ENCODE measurements at regions not wholly inside any gene's neighbourhood (a gene's known extent, or its start where the extent isn't known, plus 50 kb on each side); places are given as distances from the start of the nearest gene placed in this dataset.

DNA sequence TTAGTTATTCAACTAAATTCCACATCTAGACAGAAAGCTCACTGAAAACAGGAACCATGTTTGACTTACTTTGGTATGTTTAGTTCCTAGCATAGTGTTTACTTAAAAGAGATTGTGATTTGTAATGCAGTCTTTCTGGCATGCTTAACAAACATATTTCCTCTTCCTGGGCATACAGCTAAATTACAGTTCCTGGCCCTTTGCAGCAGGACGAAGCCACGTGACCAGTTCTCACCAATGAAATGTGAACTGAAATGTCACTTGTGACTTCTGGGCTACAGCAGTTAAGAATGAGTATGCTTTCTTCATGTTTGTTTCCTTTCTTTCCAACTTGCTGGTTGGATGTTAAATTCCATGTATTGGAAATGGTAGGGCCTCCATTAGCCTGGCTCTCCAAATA is 330.5 kb downstream of the FIGN start:
- H3K27me3 ChIP-seq = no peaks in the 10 kb centered on the region
- DNase-seq = no peak
- WGBS, 2 donors = 85 to 86% methylated on average over 2 of the region's 2 CpGs
- no peaks in the 10 kb centered on the region for H3K9me3 ChIP-seq
- intact Hi-C loops (cut with DNase I; ENCODE audit: low total_unique reads) = no loop called here
- H3K27ac ChIP-seq = no peak overlapping the region
- no peaks in the 10 kb centered on the region for H3K4me1 ChIP-seq
- H3K4me3 ChIP-seq = no peak overlapping the region
- TF ChIP-seq POLR2A (IDR thresholded peaks at IDR 0.05) = no peak
- TF ChIP-seq, protein P1, sequence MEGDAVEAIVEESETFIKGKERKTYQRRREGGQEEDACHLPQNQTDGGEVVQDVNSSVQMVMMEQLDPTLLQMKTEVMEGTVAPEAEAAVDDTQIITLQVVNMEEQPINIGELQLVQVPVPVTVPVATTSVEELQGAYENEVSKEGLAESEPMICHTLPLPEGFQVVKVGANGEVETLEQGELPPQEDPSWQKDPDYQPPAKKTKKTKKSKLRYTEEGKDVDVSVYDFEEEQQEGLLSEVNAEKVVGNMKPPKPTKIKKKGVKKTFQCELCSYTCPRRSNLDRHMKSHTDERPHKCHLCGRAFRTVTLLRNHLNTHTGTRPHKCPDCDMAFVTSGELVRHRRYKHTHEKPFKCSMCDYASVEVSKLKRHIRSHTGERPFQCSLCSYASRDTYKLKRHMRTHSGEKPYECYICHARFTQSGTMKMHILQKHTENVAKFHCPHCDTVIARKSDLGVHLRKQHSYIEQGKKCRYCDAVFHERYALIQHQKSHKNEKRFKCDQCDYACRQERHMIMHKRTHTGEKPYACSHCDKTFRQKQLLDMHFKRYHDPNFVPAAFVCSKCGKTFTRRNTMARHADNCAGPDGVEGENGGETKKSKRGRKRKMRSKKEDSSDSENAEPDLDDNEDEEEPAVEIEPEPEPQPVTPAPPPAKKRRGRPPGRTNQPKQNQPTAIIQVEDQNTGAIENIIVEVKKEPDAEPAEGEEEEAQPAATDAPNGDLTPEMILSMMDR (IDR thresholded peaks at IDR 0.05) = no peak
- no peaks in the 10 kb centered on the region for H3K36me3 ChIP-seq (ENCODE audit: low read depth, missing control alignments)

DNA sequence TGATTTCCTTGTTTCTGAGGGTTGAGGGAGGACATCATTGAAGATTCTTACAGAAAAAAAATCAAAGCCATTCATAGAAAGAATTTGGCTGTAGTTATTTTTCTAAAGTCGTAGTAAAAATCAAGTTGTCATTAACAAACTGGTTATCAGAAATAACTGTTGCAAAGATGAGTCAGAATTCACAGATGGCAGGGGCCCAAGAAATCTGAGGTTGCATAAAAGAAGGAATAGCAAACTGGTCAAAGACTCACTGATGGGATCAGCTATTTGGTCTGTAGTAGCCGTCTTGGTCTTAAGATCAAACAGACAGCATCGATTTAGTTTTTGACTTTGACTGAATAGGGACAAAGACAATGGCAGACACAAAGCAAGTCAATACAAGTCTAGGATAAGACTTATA is 334.3 kb downstream of the FIGN start:
- DNase-seq = no peak
- H3K4me3 ChIP-seq = no peak overlapping the region
- H3K4me1 ChIP-seq = no peaks in the 10 kb centered on the region
- no peaks in the 10 kb centered on the region for H3K9me3 ChIP-seq
- no peaks in the 10 kb centered on the region for H3K36me3 ChIP-seq (ENCODE audit: low read depth, missing control alignments)
- TF ChIP-seq, protein P1 (IDR thresholded peaks at IDR 0.05) = no peak
- TF ChIP-seq POLR2A (IDR thresholded peaks at IDR 0.05) = no peak
- intact Hi-C loops (cut with DNase I; ENCODE audit: low total_unique reads) = no loop called here
- no peak overlapping the region for H3K27ac ChIP-seq
- H3K27me3 ChIP-seq = no peaks in the 10 kb centered on the region
- WGBS, 2 donors = 70 to 73% methylated on average over 3 of the region's 3 CpGs

DNA sequence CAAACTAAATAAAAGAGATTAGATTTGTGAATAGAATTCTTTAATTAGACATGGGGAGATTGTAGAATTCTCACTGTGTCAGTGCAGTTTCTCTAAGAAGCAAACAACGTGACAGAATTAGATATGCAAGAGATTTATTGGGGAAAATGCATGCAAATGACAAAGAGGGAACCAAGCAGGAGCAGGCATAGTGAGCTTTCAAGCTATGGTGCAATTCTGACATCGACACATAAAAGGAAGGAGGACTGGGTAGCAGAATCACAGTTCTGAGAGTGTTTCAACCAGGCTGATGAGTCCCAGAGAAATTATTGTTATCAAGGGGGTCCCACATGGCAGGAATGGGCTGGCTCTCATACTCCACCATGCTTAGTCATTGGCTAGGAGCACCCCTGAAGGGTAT is 338.4 kb downstream of the FIGN start:
- Histone ChIP-seq H3K27ac (no peak overlapping the region), H3K4me1 (no peaks in the 10 kb centered on the region), H3K27me3 (no peaks in the 10 kb centered on the region), H3K9me3 (no peaks in the 10 kb centered on the region), H3K4me3 (no peak overlapping the region), H3K36me3 (ENCODE audit: low read depth, missing control alignments) (no peaks in the 10 kb centered on the region)
- TF ChIP-seq, protein P1 (IDR thresholded peaks at IDR 0.05) = no peak
- no peak for TF ChIP-seq POLR2A (IDR thresholded peaks at IDR 0.05)
- DNase-seq = no peak
- WGBS, 2 donors = 65 to 76% methylated on average over 2 of the region's 2 CpGs
- intact Hi-C loops (cut with DNase I; ENCODE audit: low total_unique reads) = no loop called here

DNA sequence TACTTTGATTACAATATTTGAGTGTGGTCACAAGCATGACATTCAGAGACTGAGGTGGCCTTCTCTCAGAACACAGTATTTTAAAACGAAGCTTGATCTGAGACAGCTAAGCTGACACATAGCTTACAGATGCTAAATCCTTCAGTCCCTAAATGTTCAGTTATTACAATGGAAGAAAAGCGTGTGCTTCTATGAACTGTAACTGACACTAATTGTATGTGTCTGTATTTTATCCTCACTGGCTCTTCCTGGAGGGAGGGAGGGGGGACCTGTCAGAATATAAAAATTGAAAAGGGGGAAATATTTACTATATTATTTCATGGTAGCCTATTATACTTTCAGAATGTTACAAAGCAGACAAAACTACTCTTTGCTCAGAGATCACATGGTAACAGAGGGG is 340.2 kb downstream of the FIGN start:
- no peak for DNase-seq
- H3K4me3 ChIP-seq = no peak overlapping the region
- 85 to 89% methylated on average over 2 of the region's 2 CpGs for WGBS, 2 donors
- no peaks in the 10 kb centered on the region for H3K9me3 ChIP-seq
- H3K27me3 ChIP-seq = no peaks in the 10 kb centered on the region
- intact Hi-C loops (cut with DNase I; ENCODE audit: low total_unique reads) = no loop called here
- TF ChIP-seq, protein P1 (IDR thresholded peaks at IDR 0.05) = no peak
- no peak for TF ChIP-seq POLR2A (IDR thresholded peaks at IDR 0.05)
- no peaks in the 10 kb centered on the region for H3K36me3 ChIP-seq (ENCODE audit: low read depth, missing control alignments)
- H3K27ac ChIP-seq = no peak overlapping the region
- no peaks in the 10 kb centered on the region for H3K4me1 ChIP-seq

DNA sequence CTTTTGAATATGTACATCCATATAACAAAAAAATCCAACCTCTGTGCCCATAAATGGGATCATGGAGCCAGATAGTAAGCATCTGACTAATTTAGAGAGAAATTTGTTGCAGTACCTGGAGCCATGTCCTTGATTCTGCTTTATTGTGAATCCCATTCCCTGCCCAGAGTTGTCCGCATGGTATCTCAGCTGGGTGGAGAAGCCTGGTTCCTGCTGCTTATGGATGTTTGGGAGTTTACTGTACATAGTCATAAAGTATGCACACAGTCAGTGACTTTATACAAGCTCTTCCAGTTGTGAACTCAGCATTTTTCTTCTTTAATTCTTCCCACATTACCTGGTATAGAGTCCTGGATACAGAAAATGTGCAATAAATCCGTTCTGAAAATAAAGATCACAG is 346.0 kb downstream of the FIGN start:
- DNase-seq = no peak

More for the DNA sequence above, 346.0 kb downstream of the FIGN start:
- Histone ChIP-seq H3K9me3 (no peaks in the 10 kb centered on the region), H3K27me3 (no peaks in the 10 kb centered on the region), H3K27ac (no peak overlapping the region), H3K4me3 (no peak overlapping the region), H3K36me3 (ENCODE audit: low read depth, missing control alignments) (no peaks in the 10 kb centered on the region), H3K4me1 (no peaks in the 10 kb centered on the region)
- WGBS, 2 donors = 87 to 90% methylated on average over 2 of the region's 2 CpGs
- TF ChIP-seq POLR2A (IDR thresholded peaks at IDR 0.05) = no peak
- TF ChIP-seq, protein P1 (IDR thresholded peaks at IDR 0.05) = no peak
- intact Hi-C loops (cut with DNase I; ENCODE audit: low total_unique reads) = no loop called here
